RPMI7951 (cell line): ENCODE measurements at regions not wholly inside any gene's neighbourhood (a gene's known extent, or its start where the extent isn't known, plus 50 kb on each side); places are given as distances from the start of the nearest gene placed in this dataset.
"Not testable (repeated sequence)": the region's sequence is repeated elsewhere in the genome, so short reads cannot be mapped to it uniquely, and the experiment has no call there.

Experiments
- DNase-seq: peaks from one replicate; pipeline ENCODE4 v3.0.0-alpha.2; 2012; ENCODE audit warnings: low read depth

- DNase-seq, result no peak
Measured at GRCh38 chr5:148880197-148880596, 53.8 kb downstream of the ADRB2 start.

GRCh38 chr5:148880696-148881095 is 54.3 kb downstream of the ADRB2 start:
- DNase-seq, result no peak

GRCh38 chr5:148882332-148882731 is 55.9 kb downstream of the ADRB2 start:
- no peak for DNase-seq

GRCh38 chr5:148884339-148885020 is 58.1 kb downstream of the ADRB2 start:
- no peak for DNase-seq

GRCh38 chr5:148887123-148887881 is 60.9 kb downstream of the ADRB2 start:
- no peak for DNase-seq

DNA sequence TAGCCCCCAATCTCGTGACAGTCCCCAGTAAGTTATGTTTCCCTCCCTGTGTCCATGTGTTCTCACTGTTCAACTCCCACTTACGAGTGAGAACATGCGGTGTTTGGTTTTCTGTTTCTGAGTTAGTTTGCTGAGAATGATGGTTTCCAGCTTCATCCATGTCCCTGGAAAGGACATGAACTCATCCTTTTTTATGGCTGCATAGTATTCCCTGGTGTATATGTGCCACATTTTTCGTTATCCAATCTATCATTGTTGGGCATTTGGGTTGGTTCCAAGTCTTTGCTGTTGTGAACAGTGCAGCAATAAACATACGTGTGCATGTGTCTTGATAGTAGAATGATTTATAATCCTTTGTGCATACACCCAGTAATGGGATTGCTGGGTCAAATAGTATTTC is 63.5 kb downstream of the ADRB2 start:
- DNase-seq, result not testable (repeated sequence)

- DNase-seq, result not testable (repeated sequence)
Measured at GRCh38 chr5:148895441-148895840, 69.0 kb downstream of the ADRB2 start.

GRCh38 chr5:148897842-148898241 is 71.4 kb downstream of the ADRB2 start:
- no peak for DNase-seq

DNA sequence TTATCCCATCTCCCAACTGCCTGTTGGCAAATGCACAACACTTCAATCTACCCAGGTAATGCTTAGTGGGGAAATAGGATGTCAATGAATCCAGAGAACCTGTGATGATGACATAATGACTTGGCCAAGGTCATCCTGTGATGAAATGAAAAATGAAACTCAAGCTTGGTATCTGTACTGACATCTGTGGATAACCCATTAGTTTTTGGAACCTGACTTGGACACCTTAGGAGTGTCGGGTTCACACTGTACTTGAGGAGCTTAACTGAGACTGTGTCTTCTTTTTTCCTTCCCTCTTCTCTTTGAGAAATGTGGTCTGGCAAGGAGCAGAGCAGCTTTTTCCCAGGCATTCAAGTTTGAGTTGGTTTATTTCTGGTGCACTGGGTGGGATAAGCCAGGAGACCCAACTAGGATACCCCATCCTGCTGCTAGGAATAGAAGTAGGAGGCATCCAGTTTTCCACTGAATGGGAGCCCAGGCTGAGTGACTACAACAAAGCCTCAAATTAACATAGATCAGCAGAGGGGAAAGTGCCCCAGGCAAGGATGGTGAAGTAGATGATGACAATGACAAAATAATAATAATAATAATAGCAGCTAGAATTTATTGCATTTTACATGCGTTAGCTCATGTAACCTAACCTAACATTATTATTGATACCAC is 72.1 kb downstream of the ADRB2 start:
- no peak for DNase-seq

DNA sequence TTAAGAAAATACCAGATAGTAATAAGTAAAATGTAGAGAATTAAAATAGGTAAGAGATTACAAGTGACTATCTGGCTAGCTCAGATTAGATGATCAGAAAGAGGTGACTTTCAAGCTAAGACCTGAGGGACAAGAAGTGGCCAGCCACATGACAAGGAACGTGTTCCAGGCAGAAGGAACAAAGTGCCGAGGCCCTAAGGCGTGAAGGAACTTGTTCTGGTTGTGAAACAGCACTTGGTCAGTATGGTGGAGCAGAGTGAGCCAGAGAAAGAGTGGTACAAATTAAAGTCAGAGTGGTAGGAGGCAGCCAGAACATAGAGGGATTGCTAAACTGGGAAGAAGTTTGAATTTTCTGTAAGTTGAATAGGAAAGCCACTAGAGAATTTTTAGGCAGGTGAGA is 73.6 kb downstream of the ADRB2 start:
- no peak for DNase-seq

- no peak for DNase-seq
Measured at GRCh38 chr5:148902478-148902877, 76.1 kb downstream of the ADRB2 start.

DNA sequence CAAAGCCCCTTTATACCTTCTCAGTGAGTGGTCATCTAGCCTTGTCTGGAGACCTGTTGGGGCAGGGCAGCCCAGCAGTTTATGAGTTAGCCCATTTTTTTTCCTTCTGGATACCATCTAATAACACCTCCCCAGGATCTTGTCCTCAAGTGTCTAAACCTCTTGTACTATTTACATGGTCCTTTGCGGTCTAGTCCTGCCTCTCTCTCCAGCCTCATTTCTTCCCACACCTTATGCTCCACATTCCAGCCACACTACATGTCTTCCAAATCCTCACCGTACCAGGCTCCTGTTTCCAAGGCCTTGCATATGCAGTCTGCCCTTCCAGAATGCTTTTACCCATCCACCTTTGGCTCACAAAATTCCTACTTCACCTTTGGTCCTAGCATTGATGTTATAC is 77.2 kb downstream of the ADRB2 start:
- DNase-seq, result no peak

DNA sequence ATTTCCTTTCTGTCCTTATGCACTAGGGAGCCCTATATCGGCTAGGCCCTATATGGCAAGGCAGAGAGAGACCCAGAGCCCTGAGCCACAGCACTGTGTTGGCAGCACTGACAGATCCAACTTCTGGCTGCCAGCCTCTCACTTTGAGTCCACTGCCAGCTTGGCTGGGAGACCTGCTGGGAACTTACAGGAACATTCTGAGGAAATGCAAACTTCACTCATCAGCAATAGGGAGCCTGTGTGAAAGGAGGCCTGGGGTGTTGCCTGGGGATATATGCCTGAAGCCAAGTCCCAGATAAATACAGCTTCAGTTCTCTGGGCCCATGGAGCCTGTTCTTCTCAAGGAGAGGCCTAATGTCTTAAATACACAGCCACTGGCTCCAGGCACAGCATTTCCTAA is 78.0 kb downstream of the ADRB2 start:
- DNase-seq, result no peak

DNA sequence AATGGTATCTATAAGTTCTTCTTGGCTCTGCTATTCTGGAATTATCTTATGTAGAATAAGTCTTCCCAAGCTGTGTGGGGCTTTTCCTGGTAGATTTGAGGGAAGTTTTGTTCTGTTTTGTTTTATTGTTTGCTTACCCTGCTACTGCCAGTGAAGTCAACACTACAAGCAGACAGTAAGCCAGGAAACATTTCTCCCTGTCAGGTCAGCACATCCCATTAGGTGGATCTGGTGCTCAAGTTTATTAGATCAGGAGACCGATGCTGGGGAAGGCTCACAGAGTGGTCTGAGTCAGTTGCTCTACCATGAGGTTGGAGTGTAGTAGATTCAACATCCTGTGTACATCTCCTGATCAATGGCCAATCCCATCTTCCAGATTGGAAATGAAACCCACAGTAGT is 79.1 kb downstream of the ADRB2 start:
- DNase-seq, result no peak

GRCh38 chr5:148906968-148907367 is 80.6 kb downstream of the ADRB2 start:
- no peak for DNase-seq

GRCh38 chr5:148909040-148909439 is 82.6 kb downstream of the ADRB2 start:
- peak; percentile 26 for DNase-seq

DNA sequence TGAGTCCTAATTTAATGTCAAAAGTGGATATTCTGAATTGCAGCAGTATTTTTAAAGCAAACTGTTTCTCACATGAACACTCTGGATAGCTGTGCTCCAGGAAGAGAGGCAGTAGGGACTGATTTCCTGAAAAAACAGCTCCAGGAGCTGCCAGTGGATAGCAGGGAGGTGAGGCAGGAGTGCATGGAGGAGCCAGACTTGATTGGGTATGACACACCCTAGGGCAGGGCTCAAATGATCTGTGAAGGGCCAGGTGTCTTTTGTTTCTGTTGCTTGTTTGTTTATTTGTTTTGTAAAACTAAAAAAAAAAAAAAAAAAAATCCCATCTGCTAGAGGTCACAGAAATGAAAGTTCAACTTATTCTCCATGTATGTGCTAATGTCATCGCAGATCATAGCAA is 83.4 kb downstream of the ADRB2 start:
- DNase-seq, result no peak

DNA sequence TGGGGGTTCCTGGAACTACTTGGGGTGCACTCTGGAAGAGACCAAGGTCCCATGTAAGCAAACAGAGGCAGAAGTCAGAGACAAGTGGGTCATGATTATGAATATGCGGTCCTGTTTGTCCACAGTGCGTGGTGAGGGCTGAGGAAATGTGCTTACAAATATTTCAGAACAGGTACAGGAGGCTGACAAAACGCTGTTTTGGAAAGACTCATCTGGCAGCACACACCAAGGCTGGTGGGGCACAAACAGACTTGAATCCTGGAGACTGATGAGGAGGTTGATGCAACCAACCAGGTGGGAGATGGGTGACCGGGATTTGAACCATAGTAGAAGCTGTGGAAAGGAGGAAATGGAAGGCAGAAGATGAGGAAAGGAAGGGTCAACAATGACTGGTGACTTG is 83.8 kb downstream of the ADRB2 start:
- DNase-seq, result no peak

- peak; percentile 88 for DNase-seq
Measured at GRCh38 chr5:148910686-148911361, 84.4 kb downstream of the ADRB2 start.

DNA sequence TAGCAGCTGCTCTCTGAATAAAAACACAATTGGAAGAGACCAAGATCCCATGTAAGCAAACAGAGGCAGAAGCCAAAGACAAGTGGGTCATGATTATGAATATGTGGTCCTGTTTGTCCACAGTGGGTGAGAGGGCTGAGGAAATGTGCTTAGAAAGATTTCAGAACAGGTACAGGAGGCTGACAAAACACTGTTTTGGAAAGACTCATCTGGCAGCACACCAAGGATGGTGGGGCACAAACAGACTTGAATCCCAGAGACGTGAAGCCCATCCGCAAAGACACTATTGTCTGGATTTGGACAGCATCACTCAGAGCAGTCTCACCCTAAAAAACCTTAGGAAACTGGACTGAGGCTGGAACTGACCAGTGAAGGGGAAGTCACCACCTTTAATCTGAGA is 85.0 kb downstream of the ADRB2 start:
- DNase-seq, result no peak

DNA sequence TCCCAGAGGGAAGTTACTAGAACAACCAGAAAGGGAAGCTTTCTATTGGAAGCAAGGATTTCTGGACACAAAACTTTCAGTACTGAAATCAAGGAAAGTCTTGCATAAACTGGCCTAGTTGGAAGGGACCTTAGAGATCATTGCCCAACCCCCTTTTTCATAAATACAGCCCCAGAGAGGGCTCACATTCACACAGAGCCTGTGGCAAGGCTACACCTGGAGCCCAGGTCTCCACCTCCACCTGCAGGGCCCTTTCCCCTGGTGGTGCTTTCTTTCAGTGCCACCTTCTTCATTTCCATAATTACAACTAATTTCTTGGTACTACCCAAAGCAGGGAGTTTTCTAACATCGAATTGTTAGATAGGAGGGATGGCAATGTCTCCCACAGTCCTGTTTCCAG is 85.7 kb downstream of the ADRB2 start:
- no peak for DNase-seq

DNA sequence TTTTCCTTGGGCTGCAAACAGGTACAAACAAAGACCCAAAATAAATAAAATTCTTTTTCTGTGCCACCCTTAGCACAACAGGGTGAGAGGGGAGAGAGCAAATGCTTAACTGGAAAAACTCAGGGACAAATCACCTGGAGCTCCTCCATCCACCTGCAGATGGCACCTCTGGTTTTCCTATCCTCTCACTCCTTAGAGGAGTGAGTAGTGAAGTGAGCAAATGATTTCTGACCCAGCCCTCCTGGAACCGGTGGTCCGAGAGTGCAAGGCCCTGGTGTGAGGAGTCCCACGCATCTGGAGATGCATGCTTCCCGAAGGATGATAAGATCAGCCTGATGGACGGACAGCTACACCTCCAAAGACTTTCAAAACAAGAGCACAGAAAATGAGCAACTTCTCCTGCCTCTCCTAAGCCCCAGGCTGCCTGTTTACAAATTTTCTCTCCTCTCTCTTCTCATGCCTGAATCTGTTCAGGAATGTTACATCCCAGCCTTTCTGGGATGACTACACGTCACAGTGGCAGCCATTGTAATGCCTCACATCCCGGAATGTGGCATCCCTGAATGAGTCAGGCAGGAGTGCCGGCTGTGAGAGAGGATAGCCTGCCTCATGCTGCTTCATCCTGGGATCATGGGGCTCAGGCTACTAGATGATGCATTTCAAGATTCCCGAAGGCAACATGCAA is 86.4 kb downstream of the ADRB2 start:
- DNase-seq, result peak; percentile 94
